T-cell (primary cell): ENCODE measurements at regions not wholly inside any gene's neighbourhood (a gene's known extent, or its start where the extent isn't known, plus 50 kb on each side); places are given as distances from the start of the nearest gene placed in this dataset.

Source experiments
- ATAC-seq, 4 experiments: fragments of 200-7000 bp in 3 of 4; fragments of 150-1000 bp in 1 of 4; cut with Tn5 transposase; replicated peaks in 1 of 4; 1 replicate in 3 of 4; 2 replicates in 1 of 4; pipeline ENCODE4 v1.10.0; 2021; ENCODE audit warnings: moderate library complexity in 3 of 4, mild to moderate bottlenecking in 2 of 4, moderate number of reproducible peaks in 1 of 4
- CTCF ChIA-PET, 2 donors: fragments of 300-600 bp; sonication (Branson Sonifier 250); formaldehyde crosslinking; loops; one replicate each; lab custom pipeline; 2022; ENCODE audit warnings: antibody characterized with exemption in 2 of 2; lab: Charles Lee
- POLR2A ChIA-PET, 2 donors: fragments of 300-600 bp; sonication (Branson Sonifier 250); formaldehyde crosslinking; loops; one replicate each; lab custom pipeline; 2022; ENCODE audit warnings: antibody characterized with exemption in 2 of 2; lab: Charles Lee
- DNase-seq, 35 experiments: peaks; one replicate each; pipeline versions ENCODE4 v3.0.0 to v3.0.0-alpha.2; 2013 to 2023
- H3K27ac ChIP-seq: one replicate; pipeline ENCODE4 v1.5.1; 2013; ENCODE audit warnings: low read length
- H3K27me3 ChIP-seq, 2 experiments: replicated peaks in 1 of 2; 1 replicate in 1 of 2; 2 replicates in 1 of 2; pipeline versions ENCODE4 v1.6.1 to v1.7.0; 2013; ENCODE audit warnings: low read length in 1 of 2, mixed read lengths in 1 of 2; ENCODE audit not compliant: control insufficient read depth in 2 of 2, insufficient read depth in 2 of 2; ENCODE audit errors: extremely low read depth in 1 of 2
- H3K36me3 ChIP-seq, 2 donors: 1 replicate in 1 of 2; 2 replicates in 1 of 2; pipeline versions ENCODE4 v1.6.1 to v1.7.0; 2013; ENCODE audit warnings: low read length in 1 of 2; ENCODE audit not compliant: control insufficient read depth in 2 of 2, insufficient read depth in 1 of 2; ENCODE audit errors: extremely low read depth in 1 of 2
- H3K4me1 ChIP-seq, 2 experiments: 1 replicate in 1 of 2; 2 replicates in 1 of 2; pipeline versions ENCODE4 v1.6.1 to v1.7.0; 2013; ENCODE audit warnings: low read length in 2 of 2, mixed read lengths in 1 of 2; ENCODE audit not compliant: insufficient read depth in 2 of 2, control insufficient read depth in 1 of 2; ENCODE audit errors: extremely low read depth in 1 of 2
- H3K4me3 ChIP-seq, 2 donors: 1 replicate in 1 of 2; 2 replicates in 1 of 2; pipeline versions ENCODE4 v1.5.1 to v1.7.0; 2013; ENCODE audit warnings: mild to moderate bottlenecking in 2 of 2, low read length in 1 of 2, moderate library complexity in 1 of 2; ENCODE audit not compliant: control insufficient read depth in 1 of 2; ENCODE audit errors: extremely low read depth in 1 of 2
- H3K9me3 ChIP-seq: 2 replicates; pipeline ENCODE4 v1.7.0; 2013
- H3K27ac Mint-ChIP-seq, 2 donors: one replicate each; pipeline ENCODE4 v1.8.0; 2020 to 2021; ENCODE audit warnings: mild to moderate bottlenecking in 2 of 2, mixed read lengths in 2 of 2
- H3K27me3 Mint-ChIP-seq, 2 donors: one replicate each; pipeline ENCODE4 v1.8.0; 2021 to 2022; ENCODE audit warnings: mixed read lengths in 2 of 2
- H3K36me3 Mint-ChIP-seq: one replicate; pipeline ENCODE4 v1.8.0; 2021; ENCODE audit warnings: mixed read lengths
- H3K4me1 Mint-ChIP-seq, 3 donors: one replicate each; pipeline ENCODE4 v1.8.0; 2020 to 2022; ENCODE audit warnings: mixed read lengths in 3 of 3, mild to moderate bottlenecking in 1 of 3
- H3K4me3 Mint-ChIP-seq, 3 donors: one replicate each; pipeline ENCODE4 v1.8.0; 2020 to 2022; ENCODE audit warnings: mild to moderate bottlenecking in 3 of 3, mixed read lengths in 3 of 3, moderate library complexity in 3 of 3
- H3K9me3 Mint-ChIP-seq, 3 donors: one replicate each; pipeline ENCODE4 v1.8.0; 2020 to 2022; ENCODE audit warnings: mixed read lengths in 3 of 3
- WGBS: methylation state at CpG from one replicate; pipeline ENCODE4 v1.1.5; 2013; ENCODE audit warnings: missing lambda C conversion rate; ENCODE audit not compliant: insufficient coverage; 5-methylcytosine and 5-hydroxymethylcytosine counted together

- Histone ChIP-seq H3K27me3 (peaks cover 19 to 39% of the 10 kb centered on the region in 2 experiments), H3K9me3 (no peaks in the 10 kb centered on the region), H3K36me3 (no peaks in the 10 kb centered on the region), H3K4me1 (no peaks in the 10 kb centered on the region), H3K4me3 (no peak overlapping the region), H3K27ac (no peak overlapping the region)
- no peaks in the 10 kb centered on the region for H3K36me3 Mint-ChIP-seq
- ChIA-PET CTCF (no interaction called here), POLR2A (no interaction called here)
- H3K27me3 Mint-ChIP-seq, result peaks cover 56 to 60% of the 10 kb centered on the region in 2 donors
- WGBS, result 27% methylated on average over 6 of the region's 7 CpGs
- no peak overlapping the region for H3K4me3 Mint-ChIP-seq
- H3K9me3 Mint-ChIP-seq, result no peaks in the 10 kb centered on the region
- DNase-seq, result no peak
- H3K27ac Mint-ChIP-seq, result no peak overlapping the region
- H3K4me1 Mint-ChIP-seq, result peaks cover 0 to 9% (median 0%) of the 10 kb centered on the region in 3 donors
- no peak for ATAC-seq
Observed at GRCh38 chr20:56929606-56930005, 300.5 kb downstream of the TFAP2C start.

- peaks cover 50 to 54% of the 10 kb centered on the region in 2 donors for H3K27me3 Mint-ChIP-seq
- no peaks in the 10 kb centered on the region for H3K36me3 ChIP-seq
- ATAC-seq, result no peak
- H3K27ac ChIP-seq, result no peak overlapping the region
- WGBS, result 86% methylated on average over 1 of the region's 6 CpGs
- no peak for DNase-seq
- H3K4me3 ChIP-seq, result no peak overlapping the region
- peaks cover 0 to 5% (median 0%) of the 10 kb centered on the region in 3 donors for H3K4me1 Mint-ChIP-seq
- no peaks in the 10 kb centered on the region for H3K36me3 Mint-ChIP-seq
- H3K27me3 ChIP-seq, result peaks cover 19 to 28% of the 10 kb centered on the region in 2 experiments
- H3K4me1 ChIP-seq, result no peaks in the 10 kb centered on the region
- ChIA-PET CTCF (no interaction called here), POLR2A (interaction anchor here in 1 of 2 donors (0.6 to 0.7 kb wide), 2 partner anchors 86 to 258 kb away, joined by 4 to 7 read pairs; no protein-coding TSS in a partner anchor)
- no peaks in the 10 kb centered on the region for H3K9me3 Mint-ChIP-seq
- no peaks in the 10 kb centered on the region for H3K9me3 ChIP-seq
- H3K4me3 Mint-ChIP-seq, result no peak overlapping the region
- no peak overlapping the region for H3K27ac Mint-ChIP-seq
Observed at GRCh38 chr20:56930876-56931275, 301.8 kb downstream of the TFAP2C start.

GRCh38 chr20:56932575-56933330, 303.6 kb downstream of the TFAP2C start:
- peaks cover 31 to 36% of the 10 kb centered on the region in 2 donors for H3K27me3 Mint-ChIP-seq
- no peaks in the 10 kb centered on the region for H3K9me3 Mint-ChIP-seq
- Histone ChIP-seq H3K27ac (no peak overlapping the region), H3K9me3 (no peaks in the 10 kb centered on the region), H3K4me1 (no peaks in the 10 kb centered on the region), H3K36me3 (no peaks in the 10 kb centered on the region), H3K4me3 (no peak overlapping the region), H3K27me3 (peaks cover 9 to 28% of the 10 kb centered on the region in 2 experiments)
- H3K4me1 Mint-ChIP-seq, result no peaks in the 10 kb centered on the region
- WGBS, result 100% methylated on average over 1 of the region's 6 CpGs
- CTCF ChIA-PET, result no interaction called here
- ATAC-seq, result no peak
- H3K36me3 Mint-ChIP-seq, result no peaks in the 10 kb centered on the region
- POLR2A ChIA-PET, result no interaction called here
- no peak overlapping the region for H3K27ac Mint-ChIP-seq
- no peak overlapping the region for H3K4me3 Mint-ChIP-seq
- DNase-seq, result no peak

- Histone ChIP-seq H3K4me3 (no peak overlapping the region), H3K4me1 (no peaks in the 10 kb centered on the region), H3K27ac (no peak overlapping the region), H3K36me3 (no peaks in the 10 kb centered on the region), H3K9me3 (no peaks in the 10 kb centered on the region), H3K27me3 (peaks cover 7 to 23% of the 10 kb centered on the region in 2 experiments)
- no peaks in the 10 kb centered on the region for H3K36me3 Mint-ChIP-seq
- DNase-seq, result no peak
- CTCF ChIA-PET, result no interaction called here
- POLR2A ChIA-PET, result no interaction called here
- no peak overlapping the region for H3K4me3 Mint-ChIP-seq
- H3K9me3 Mint-ChIP-seq, result no peaks in the 10 kb centered on the region
- H3K27ac Mint-ChIP-seq, result no peak overlapping the region
- 79% methylated on average over 3 of the region's 3 CpGs for whole genome bisulfite sequencing
- H3K4me1 Mint-ChIP-seq, result no peaks in the 10 kb centered on the region
- ATAC-seq, result no peak
- peaks cover 27 to 34% of the 10 kb centered on the region in 2 donors for H3K27me3 Mint-ChIP-seq
Observed at GRCh38 chr20:56933331-56933698, 304.2 kb downstream of the TFAP2C start.

- no peak overlapping the region for H3K4me3 Mint-ChIP-seq
- 20% methylated on average over 1 of the region's 6 CpGs for WGBS
- ATAC-seq (no peak), DNase-seq (no peak)
- Histone ChIP-seq H3K27ac (no peak overlapping the region), H3K36me3 (no peaks in the 10 kb centered on the region), H3K4me3 (no peak overlapping the region), H3K4me1 (no peaks in the 10 kb centered on the region), H3K27me3 (peaks cover 2 to 15% of the 10 kb centered on the region in 2 experiments), H3K9me3 (no peaks in the 10 kb centered on the region)
- no peaks in the 10 kb centered on the region for H3K9me3 Mint-ChIP-seq
- ChIA-PET CTCF (no interaction called here), POLR2A (no interaction called here)
- H3K36me3 Mint-ChIP-seq, result no peaks in the 10 kb centered on the region
- H3K27me3 Mint-ChIP-seq, result peaks cover 11 to 27% of the 10 kb centered on the region in 2 donors
- H3K4me1 Mint-ChIP-seq, result no peaks in the 10 kb centered on the region
- H3K27ac Mint-ChIP-seq, result no peak overlapping the region
Observed at GRCh38 chr20:56934888-56935287, 305.8 kb downstream of the TFAP2C start.

- Histone ChIP-seq H3K27ac (no peak overlapping the region), H3K36me3 (no peaks in the 10 kb centered on the region), H3K4me3 (no peak overlapping the region), H3K9me3 (no peaks in the 10 kb centered on the region), H3K4me1 (no peaks in the 10 kb centered on the region), H3K27me3 (peaks cover 0 to 13% of the 10 kb centered on the region in 2 experiments)
- ChIA-PET POLR2A (no interaction called here), CTCF (no interaction called here)
- Mint-ChIP-seq H3K4me3 (no peak overlapping the region), H3K9me3 (no peaks in the 10 kb centered on the region), H3K27ac (no peak overlapping the region), H3K4me1 (no peaks in the 10 kb centered on the region), H3K27me3 (peaks cover 0 to 18% of the 10 kb centered on the region in 2 donors), H3K36me3 (no peaks in the 10 kb centered on the region)
- no peak for DNase-seq
- ATAC-seq, result no peak
Observed at GRCh38 chr20:56940466-56940865, 311.4 kb downstream of the TFAP2C start.
